Tibial nerve (tissue), 4 donors: ENCODE measurements at regions not wholly inside any gene's neighbourhood (a gene's known extent, or its start where the extent isn't known, plus 50 kb on each side); places are given as distances from the start of the nearest gene placed in this dataset.

Experiments used
- EP300 ChIP-seq, 2 donors: sonication (generic); formaldehyde crosslinking; IDR thresholded peaks; one replicate each; pipeline ENCODE4 v1.6.1; 2017; ENCODE audit warnings: antibody characterized with exemption in 2 of 2, mild to moderate bottlenecking in 1 of 2
- POLR2A ChIP-seq, 2 donors: fragments of 450-650 bp; IDR thresholded peaks; one replicate each; pipeline ENCODE4 v1.6.1; 2017; ENCODE audit warnings: antibody characterized with exemption in 2 of 2, mild to moderate bottlenecking in 2 of 2, moderate library complexity in 2 of 2
- TF ChIP-seq, protein P1 (sequence below), 5 experiments: fragments of 200-600 bp in 3 of 5; fragments of 450-650 bp in 2 of 5; sonication (generic) in 3 of 5; IDR thresholded peaks; one replicate each; pipeline ENCODE4 v1.5.1; 2016 to 2019; ENCODE audit warnings: antibody characterized with exemption in 5 of 5, mild to moderate bottlenecking in 3 of 5, moderate library complexity in 2 of 5

DNA sequence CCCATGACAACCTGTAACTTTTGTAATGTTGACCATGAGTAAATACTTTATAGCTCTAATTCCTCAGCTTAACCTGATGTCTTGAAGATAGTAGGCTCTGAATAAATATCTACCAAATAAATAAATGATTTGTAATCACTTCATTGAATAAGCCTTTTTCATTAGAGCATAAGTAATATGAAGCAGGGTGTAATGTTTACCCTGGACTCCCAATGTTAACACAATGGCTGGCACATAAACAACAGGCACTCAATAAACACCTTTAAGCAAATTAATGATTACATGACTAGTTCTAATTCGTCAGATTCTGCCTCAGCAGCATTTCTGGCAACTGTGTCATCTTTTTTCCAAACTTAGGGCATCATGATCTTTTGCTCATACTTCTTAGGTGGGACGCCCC, 396.3 kb downstream of the LIG4 start:
- TF ChIP-seq, protein P1, sequence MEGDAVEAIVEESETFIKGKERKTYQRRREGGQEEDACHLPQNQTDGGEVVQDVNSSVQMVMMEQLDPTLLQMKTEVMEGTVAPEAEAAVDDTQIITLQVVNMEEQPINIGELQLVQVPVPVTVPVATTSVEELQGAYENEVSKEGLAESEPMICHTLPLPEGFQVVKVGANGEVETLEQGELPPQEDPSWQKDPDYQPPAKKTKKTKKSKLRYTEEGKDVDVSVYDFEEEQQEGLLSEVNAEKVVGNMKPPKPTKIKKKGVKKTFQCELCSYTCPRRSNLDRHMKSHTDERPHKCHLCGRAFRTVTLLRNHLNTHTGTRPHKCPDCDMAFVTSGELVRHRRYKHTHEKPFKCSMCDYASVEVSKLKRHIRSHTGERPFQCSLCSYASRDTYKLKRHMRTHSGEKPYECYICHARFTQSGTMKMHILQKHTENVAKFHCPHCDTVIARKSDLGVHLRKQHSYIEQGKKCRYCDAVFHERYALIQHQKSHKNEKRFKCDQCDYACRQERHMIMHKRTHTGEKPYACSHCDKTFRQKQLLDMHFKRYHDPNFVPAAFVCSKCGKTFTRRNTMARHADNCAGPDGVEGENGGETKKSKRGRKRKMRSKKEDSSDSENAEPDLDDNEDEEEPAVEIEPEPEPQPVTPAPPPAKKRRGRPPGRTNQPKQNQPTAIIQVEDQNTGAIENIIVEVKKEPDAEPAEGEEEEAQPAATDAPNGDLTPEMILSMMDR (IDR thresholded peaks at IDR 0.05): no peak
- TF ChIP-seq POLR2A (IDR thresholded peaks at IDR 0.05): no peak
- no peak for TF ChIP-seq EP300 (IDR thresholded peaks at IDR 0.05)
